ENCODE measurements at regions not wholly inside any gene's neighbourhood (a gene's known extent, or its start where the extent isn't known, plus 50 kb on each side); places are given as distances from the start of the nearest gene placed in this dataset.
A peak's percentile ranks its signal among the peaks of the same experiment; 100 is the strongest.

- 52% methylated on average over 5 of the region's 5 CpGs; no CpG with 5 or more reads in 1 of the 2 experiments for WGBS, 2 experiments (ENCODE audit: extremely low coverage in 1 of 2, insufficient coverage in 1 of 2, insufficient read length in 1 of 2, insufficient replicate concordance in 2 of 2, low coverage in 1 of 2, low lambda C conversion rate in 2 of 2, missing lambda C conversion rate in 1 of 2)
- TF ChIP-seq ASH2L (IDR thresholded peaks at IDR 0.05; ENCODE audit: low read length) (peak; percentile 80), TEAD4 (IDR thresholded peaks at IDR 0.05; ENCODE audit: low read depth, low read length) (peak; percentile 83)
Measured at GRCh38 chr5:13246053-13246452, 698.4 kb downstream of the DNAH5 start.

More at GRCh38 chr5:13246053-13246452, 698.4 kb downstream of the DNAH5 start:
- Histone ChIP-seq H3K27ac (ENCODE audit: low read depth, low read length) (no peak overlapping the region), H4K5ac (ENCODE audit: insufficient read length, low read depth, low read length) (no peak overlapping the region), H3K4me2 (ENCODE audit: insufficient read depth in 1 of 2, low read depth in 2 of 2, low read length in 2 of 2) (peak overlapping the region; percentile 17 to 49), H4K8ac (ENCODE audit: extremely low read depth, insufficient read depth, low read length) (no peak overlapping the region), H3K4me3 (ENCODE audit: extremely low read depth in 1 of 4, insufficient read depth in 2 of 4, low read depth in 3 of 4, low read length in 4 of 4) (no peak overlapping the region; a peak in 1 of 8 replicates), H2BK20ac (ENCODE audit: low read length) (no peak overlapping the region; the same call in 1 of the 2 replicates), H3K36me3 (ENCODE audit: control insufficient read depth in 2 of 4, insufficient read depth in 4 of 4, low read length in 3 of 4) (peaks cover 0 to 9% (median 0%) of the 10 kb centered on the region in 4 experiments; a peak in 3 of 8 replicates), H2BK15ac (ENCODE audit: low read length) (no peak overlapping the region), H4K20me1 (replicated peaks in 1 of 2; ENCODE audit: control insufficient read depth in 1 of 2, insufficient read depth in 2 of 2, low read length in 2 of 2) (no peaks in the 10 kb centered on the region), H3K18ac (ENCODE audit: extremely low read depth, low read length) (no peak overlapping the region), H4K91ac (replicated peaks; ENCODE audit: insufficient read length, low read length) (no peak overlapping the region), H2BK12ac (ENCODE audit: low read depth, low read length) (no peak overlapping the region), H3K9me3 (ENCODE audit: insufficient read depth in 2 of 2, low read depth in 1 of 2, low read length in 1 of 2) (peaks cover 15 to 17% of the 10 kb centered on the region in 2 experiments), H3K23me2 (ENCODE audit: low read depth, low read length) (no peaks in the 10 kb centered on the region), H3K14ac (ENCODE audit: insufficient read length) (no peak overlapping the region), H3K9ac (replicated peaks in 1 of 4; ENCODE audit: extremely low read depth in 1 of 4, low read depth in 3 of 4, low read length in 3 of 4) (no peak overlapping the region), H3K4ac (replicated peaks; ENCODE audit: insufficient read length, low read depth, low read length) (no peak overlapping the region), H3K56ac (replicated peaks; ENCODE audit: insufficient read length, low read depth, low read length) (no peak overlapping the region), H2BK5ac (ENCODE audit: low read depth, low read length) (peak overlapping the region; percentile 37; the same call in 1 of the 2 replicates), H2BK120ac (replicated peaks; ENCODE audit: low read depth, low read length) (no peak overlapping the region), H3K79me2 (ENCODE audit: control insufficient read depth in 1 of 2, insufficient read depth in 2 of 2, low read length in 2 of 2) (no peaks in the 10 kb centered on the region), H3K79me1 (ENCODE audit: low read depth, low read length) (no peaks in the 10 kb centered on the region), H3K27me3 (replicated peaks in 1 of 4; ENCODE audit: control insufficient read depth in 3 of 4, extremely low read depth in 1 of 4, insufficient read depth in 3 of 4, low read length in 3 of 4) (no peaks in the 10 kb centered on the region), H2AK5ac (ENCODE audit: low read depth, low read length) (no peak overlapping the region), H3K4me1 (replicated peaks in 1 of 4; ENCODE audit: control insufficient read depth in 3 of 4, insufficient read depth in 4 of 4, low read length in 3 of 4) (peaks cover 0 to 3% (median 1%) of the 10 kb centered on the region in 4 experiments; a peak in 3 of 7 replicates), H3K23ac (ENCODE audit: insufficient read length) (no peak overlapping the region), H2AFZ (ENCODE audit: low read length) (peak overlapping the region; percentile 90; the same call in 1 of the 2 replicates)
- FAIRE-seq (no peak), DNase-seq (ENCODE audit: low read depth in 1 of 2, low spot score in 2 of 2) (peak in 1 of 2 experiments; percentile 10)
- ChIA-PET CTCF (ENCODE audit: partially characterized antibody) (no interaction called here), POLR2A (ENCODE audit: partially characterized antibody) (interaction anchor here (0.7 kb wide), 1 partner anchor 577 kb away, joined by 3 read pairs; no protein-coding TSS in a partner anchor)

Data from H1 (cell line).